ENCODE measurements at regions not wholly inside any gene's neighbourhood (a gene's known extent, or its start where the extent isn't known, plus 50 kb on each side); places are given as distances from the start of the nearest gene placed in this dataset.

- no peak for DNase-seq (ENCODE audit: low read depth, low spot score)
- Histone ChIP-seq H3K4me3 (ENCODE audit: insufficient read length, low read depth) (no peak overlapping the region), H3K9ac (ENCODE audit: insufficient read length, low read depth) (no peak overlapping the region), H3K9me3 (ENCODE audit: insufficient read depth, low read length) (peaks cover 15% of the 10 kb centered on the region), H3K27me3 (ENCODE audit: insufficient read depth, insufficient read length) (no peaks in the 10 kb centered on the region), H3K4me1 (ENCODE audit: insufficient read depth, insufficient read length) (peaks cover 3% of the 10 kb centered on the region), H3K36me3 (ENCODE audit: insufficient read depth, insufficient read length, low read length) (no peaks in the 10 kb centered on the region)
- TF ChIP-seq ZNF274 (IDR thresholded peaks at IDR 0.05; ENCODE audit: low read depth, low read length) (no peak), YY1 (IDR thresholded peaks at IDR 0.05; ENCODE audit: insufficient read depth, insufficient read length) (no peak), SUZ12 (IDR thresholded peaks at IDR 0.05; ENCODE audit: extremely low read depth, insufficient read depth, insufficient read length) (no peak)
Measured at GRCh38 chr11:79705648-79706047, 264.8 kb upstream of the TENM4 start.

GRCh38 chr11:79702303-79702702, 261.5 kb upstream of the TENM4 start:
- Histone ChIP-seq H3K4me1 (ENCODE audit: insufficient read depth, insufficient read length) (no peaks in the 10 kb centered on the region), H3K9me3 (ENCODE audit: insufficient read depth, low read length) (peaks cover 21% of the 10 kb centered on the region), H3K27me3 (ENCODE audit: insufficient read depth, insufficient read length) (no peaks in the 10 kb centered on the region), H3K4me3 (ENCODE audit: insufficient read length, low read depth) (no peak overlapping the region), H3K9ac (ENCODE audit: insufficient read length, low read depth) (no peak overlapping the region), H3K36me3 (ENCODE audit: insufficient read depth, insufficient read length, low read length) (no peaks in the 10 kb centered on the region)
- TF ChIP-seq SUZ12 (IDR thresholded peaks at IDR 0.05; ENCODE audit: extremely low read depth, insufficient read depth, insufficient read length) = no peak
- no peak for TF ChIP-seq YY1 (IDR thresholded peaks at IDR 0.05; ENCODE audit: insufficient read depth, insufficient read length)
- no peak for TF ChIP-seq ZNF274 (IDR thresholded peaks at IDR 0.05; ENCODE audit: low read depth, low read length)
- DNase-seq (ENCODE audit: low read depth, low spot score) = no peak

DNA sequence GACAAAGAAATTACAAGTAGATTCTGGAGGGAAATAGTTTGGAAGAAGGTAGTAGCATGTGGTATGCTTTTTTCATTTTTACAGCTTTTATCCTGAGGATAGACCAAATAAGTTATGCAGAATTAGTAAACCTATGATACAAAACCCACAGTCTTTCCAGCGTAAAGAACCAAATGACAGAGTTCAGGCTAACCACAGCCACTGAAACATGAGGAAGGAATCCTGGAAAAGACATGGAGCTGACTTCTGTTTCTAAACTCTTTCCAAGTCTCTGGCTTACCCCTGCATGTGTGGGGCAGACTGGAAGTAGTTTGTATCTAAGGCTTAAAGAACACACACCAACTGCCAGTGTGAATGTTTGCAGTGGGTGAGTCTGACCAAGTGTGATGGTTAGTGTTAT, 258.4 kb upstream of the TENM4 start:
- no peak overlapping the region for H3K4me3 ChIP-seq (ENCODE audit: insufficient read length, low read depth)
- DNase-seq (ENCODE audit: low read depth, low spot score) = no peak
- H3K9ac ChIP-seq (ENCODE audit: insufficient read length, low read depth) = no peak overlapping the region
- H3K9me3 ChIP-seq (ENCODE audit: insufficient read depth, low read length) = peaks cover 21% of the 10 kb centered on the region
- no peaks in the 10 kb centered on the region for H3K4me1 ChIP-seq (ENCODE audit: insufficient read depth, insufficient read length)
- H3K27me3 ChIP-seq (ENCODE audit: insufficient read depth, insufficient read length) = no peaks in the 10 kb centered on the region
- no peak for TF ChIP-seq YY1 (IDR thresholded peaks at IDR 0.05; ENCODE audit: insufficient read depth, insufficient read length)
- TF ChIP-seq SUZ12 (IDR thresholded peaks at IDR 0.05; ENCODE audit: extremely low read depth, insufficient read depth, insufficient read length) = no peak
- no peak for TF ChIP-seq ZNF274 (IDR thresholded peaks at IDR 0.05; ENCODE audit: low read depth, low read length)
- no peaks in the 10 kb centered on the region for H3K36me3 ChIP-seq (ENCODE audit: insufficient read depth, insufficient read length, low read length)

DNA sequence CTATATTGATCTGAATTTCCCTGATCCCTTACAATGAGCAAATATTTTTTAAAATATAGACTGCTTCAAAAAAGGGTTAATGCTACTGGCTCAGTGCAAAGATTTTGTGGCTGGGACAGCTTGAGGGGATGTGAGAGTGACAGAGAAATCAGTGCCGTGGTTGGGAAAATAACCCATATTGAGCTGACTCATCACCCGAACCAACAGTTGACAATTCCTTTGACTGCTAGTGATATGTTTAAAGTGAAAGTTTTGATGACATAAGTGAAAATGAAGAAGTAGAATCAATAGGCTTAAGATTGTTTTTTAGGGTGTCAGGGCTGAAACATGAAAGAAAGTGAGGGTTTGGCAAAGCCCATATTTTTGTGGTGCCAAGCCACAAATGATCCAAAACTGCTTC, 257.1 kb upstream of the TENM4 start:
- peaks cover 21% of the 10 kb centered on the region for H3K9me3 ChIP-seq (ENCODE audit: insufficient read depth, low read length)
- H3K27me3 ChIP-seq (ENCODE audit: insufficient read depth, insufficient read length) = no peaks in the 10 kb centered on the region
- no peak for TF ChIP-seq SUZ12 (IDR thresholded peaks at IDR 0.05; ENCODE audit: extremely low read depth, insufficient read depth, insufficient read length)
- no peak for TF ChIP-seq YY1 (IDR thresholded peaks at IDR 0.05; ENCODE audit: insufficient read depth, insufficient read length)
- TF ChIP-seq ZNF274 (IDR thresholded peaks at IDR 0.05; ENCODE audit: low read depth, low read length) = no peak
- H3K4me1 ChIP-seq (ENCODE audit: insufficient read depth, insufficient read length) = no peaks in the 10 kb centered on the region
- H3K36me3 ChIP-seq (ENCODE audit: insufficient read depth, insufficient read length, low read length) = no peaks in the 10 kb centered on the region
- no peak overlapping the region for H3K9ac ChIP-seq (ENCODE audit: insufficient read length, low read depth)
- no peak overlapping the region for H3K4me3 ChIP-seq (ENCODE audit: insufficient read length, low read depth)
- no peak for DNase-seq (ENCODE audit: low read depth, low spot score)

GRCh38 chr11:79694368-79694767, 253.5 kb upstream of the TENM4 start:
- Histone ChIP-seq H3K27me3 (ENCODE audit: insufficient read depth, insufficient read length) (no peaks in the 10 kb centered on the region), H3K4me3 (ENCODE audit: insufficient read length, low read depth) (no peak overlapping the region), H3K9ac (ENCODE audit: insufficient read length, low read depth) (no peak overlapping the region), H3K4me1 (ENCODE audit: insufficient read depth, insufficient read length) (no peaks in the 10 kb centered on the region), H3K9me3 (ENCODE audit: insufficient read depth, low read length) (no peaks in the 10 kb centered on the region), H3K36me3 (ENCODE audit: insufficient read depth, insufficient read length, low read length) (no peaks in the 10 kb centered on the region)
- no peak for DNase-seq (ENCODE audit: low read depth, low spot score)
- no peak for TF ChIP-seq SUZ12 (IDR thresholded peaks at IDR 0.05; ENCODE audit: extremely low read depth, insufficient read depth, insufficient read length)
- no peak for TF ChIP-seq YY1 (IDR thresholded peaks at IDR 0.05; ENCODE audit: insufficient read depth, insufficient read length)
- TF ChIP-seq ZNF274 (IDR thresholded peaks at IDR 0.05; ENCODE audit: low read depth, low read length) = no peak

GRCh38 chr11:79691445-79691844, 250.6 kb upstream of the TENM4 start:
- DNase-seq (ENCODE audit: low read depth, low spot score) = no peak
- H3K9ac ChIP-seq (ENCODE audit: insufficient read length, low read depth) = no peak overlapping the region
- no peaks in the 10 kb centered on the region for H3K4me1 ChIP-seq (ENCODE audit: insufficient read depth, insufficient read length)
- TF ChIP-seq ZNF274 (IDR thresholded peaks at IDR 0.05; ENCODE audit: low read depth, low read length) (no peak), YY1 (IDR thresholded peaks at IDR 0.05; ENCODE audit: insufficient read depth, insufficient read length) (no peak), SUZ12 (IDR thresholded peaks at IDR 0.05; ENCODE audit: extremely low read depth, insufficient read depth, insufficient read length) (no peak)
- no peaks in the 10 kb centered on the region for H3K36me3 ChIP-seq (ENCODE audit: insufficient read depth, insufficient read length, low read length)
- no peaks in the 10 kb centered on the region for H3K9me3 ChIP-seq (ENCODE audit: insufficient read depth, low read length)
- H3K27me3 ChIP-seq (ENCODE audit: insufficient read depth, insufficient read length) = no peaks in the 10 kb centered on the region
- no peak overlapping the region for H3K4me3 ChIP-seq (ENCODE audit: insufficient read length, low read depth)

DNA sequence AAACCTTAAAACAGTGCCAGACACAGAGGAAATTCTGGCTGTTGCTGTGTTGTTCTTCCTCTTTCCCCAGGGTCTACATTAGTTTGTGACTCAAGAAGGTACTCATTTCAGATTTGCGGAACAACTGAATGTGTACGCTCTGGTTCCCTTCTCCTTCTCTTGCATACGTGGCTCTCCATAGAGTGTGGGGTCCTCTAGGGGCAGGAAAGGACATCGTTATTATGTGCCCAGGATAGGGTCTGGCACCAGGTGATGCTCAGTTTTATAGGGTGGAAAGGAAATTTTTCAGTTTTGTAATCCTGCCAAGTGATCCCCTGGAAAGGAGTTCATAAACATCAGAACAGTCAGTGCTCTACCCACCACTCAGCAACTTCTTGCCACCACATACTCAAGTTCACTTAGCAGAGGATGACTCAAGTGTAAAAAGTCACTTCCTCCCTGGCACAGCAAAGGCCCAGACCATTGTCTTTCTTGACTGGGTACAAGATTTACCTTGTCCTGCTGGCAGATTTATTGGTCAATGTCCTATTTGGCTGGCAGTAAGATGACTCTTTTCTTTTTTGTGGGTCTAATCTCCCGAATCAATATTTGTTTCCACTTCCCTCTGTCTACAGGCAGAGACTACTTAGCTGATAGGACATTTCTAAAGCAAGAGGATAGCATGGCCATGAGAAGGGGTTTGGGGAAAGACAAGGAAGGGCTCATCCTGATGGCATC, 246.0 kb upstream of the TENM4 start:
- no peaks in the 10 kb centered on the region for H3K4me1 ChIP-seq (ENCODE audit: insufficient read depth, insufficient read length)

More for the DNA sequence above, 246.0 kb upstream of the TENM4 start:
- Histone ChIP-seq H3K36me3 (ENCODE audit: insufficient read depth, insufficient read length, low read length) (no peaks in the 10 kb centered on the region), H3K27me3 (ENCODE audit: insufficient read depth, insufficient read length) (no peaks in the 10 kb centered on the region), H3K9ac (ENCODE audit: insufficient read length, low read depth) (no peak overlapping the region), H3K4me3 (ENCODE audit: insufficient read length, low read depth) (no peak overlapping the region), H3K9me3 (ENCODE audit: insufficient read depth, low read length) (no peaks in the 10 kb centered on the region)
- TF ChIP-seq SUZ12 (IDR thresholded peaks at IDR 0.05; ENCODE audit: extremely low read depth, insufficient read depth, insufficient read length) = no peak
- TF ChIP-seq ZNF274 (IDR thresholded peaks at IDR 0.05; ENCODE audit: low read depth, low read length) = no peak
- no peak for TF ChIP-seq YY1 (IDR thresholded peaks at IDR 0.05; ENCODE audit: insufficient read depth, insufficient read length)
- no peak for DNase-seq (ENCODE audit: low read depth, low spot score)
